Endothelial cell (in vitro differentiated cells): ENCODE measurements at regions not wholly inside any gene's neighbourhood (a gene's known extent, or its start where the extent isn't known, plus 50 kb on each side); places are given as distances from the start of the nearest gene placed in this dataset.
"Not testable (repeated sequence)": the region's sequence is repeated elsewhere in the genome, so short reads cannot be mapped to it uniquely, and the experiment has no call there.

ENCODE experiments used
- DNase-seq: peaks from one replicate; pipeline ENCODE4 v3.0.0; 2021; ENCODE audit warnings: low spot score
- H3K27ac Mint-ChIP-seq: one replicate; pipeline ENCODE4 v1.8.0; 2021; ENCODE audit warnings: mixed read lengths, inconsistent platforms; ENCODE audit not compliant: unreplicated experiment
- H3K27me3 Mint-ChIP-seq: one replicate; pipeline ENCODE4 v1.8.0; 2021; ENCODE audit warnings: mild to moderate bottlenecking, moderate library complexity, mixed read lengths, inconsistent platforms; ENCODE audit not compliant: unreplicated experiment
- H3K36me3 Mint-ChIP-seq: one replicate; pipeline ENCODE4 v1.8.0; 2021; ENCODE audit warnings: mild to moderate bottlenecking, low read depth, mixed read lengths, inconsistent platforms; ENCODE audit not compliant: unreplicated experiment
- H3K4me1 Mint-ChIP-seq: one replicate; pipeline ENCODE4 v1.8.0; 2021; ENCODE audit warnings: mild to moderate bottlenecking, mixed read lengths, inconsistent platforms; ENCODE audit not compliant: unreplicated experiment
- H3K4me3 Mint-ChIP-seq: one replicate; pipeline ENCODE4 v1.8.0; 2021; ENCODE audit warnings: mild to moderate bottlenecking, mixed read lengths, inconsistent platforms; ENCODE audit not compliant: unreplicated experiment
- H3K9me3 Mint-ChIP-seq: one replicate; pipeline ENCODE4 v1.8.0; 2021; ENCODE audit warnings: mixed read lengths, inconsistent platforms; ENCODE audit not compliant: unreplicated experiment
- CTCF ChIP-seq: fragments of 200-600 bp; sonication (generic); IDR thresholded peaks from one replicate; pipeline ENCODE4 v1.5.0; 2021; ENCODE audit warnings: antibody characterized with exemption; ENCODE audit not compliant: unreplicated experiment

- DNase-seq = no peak
- H3K27me3 Mint-ChIP-seq = no peaks in the 10 kb centered on the region
- H3K4me1 Mint-ChIP-seq = peaks cover 8% of the 10 kb centered on the region
- H3K36me3 Mint-ChIP-seq = no peaks in the 10 kb centered on the region
- H3K27ac Mint-ChIP-seq = no peak overlapping the region
- H3K4me3 Mint-ChIP-seq = no peak overlapping the region
- no peaks in the 10 kb centered on the region for H3K9me3 Mint-ChIP-seq
- no peak for TF ChIP-seq CTCF
Measured at GRCh38 chr5:92637247-92637646, 943.8 kb downstream of the NR2F1-AS1 start.

GRCh38 chr5:92635001-92635461 is 946.0 kb downstream of the NR2F1-AS1 start:
- no peak for DNase-seq
- Mint-ChIP-seq H3K4me1 (no peaks in the 10 kb centered on the region), H3K4me3 (no peak overlapping the region), H3K9me3 (no peaks in the 10 kb centered on the region), H3K27me3 (no peaks in the 10 kb centered on the region), H3K36me3 (no peaks in the 10 kb centered on the region), H3K27ac (no peak overlapping the region)
- TF ChIP-seq CTCF = no peak

- no peaks in the 10 kb centered on the region for H3K4me1 Mint-ChIP-seq
- H3K27me3 Mint-ChIP-seq = no peaks in the 10 kb centered on the region
- TF ChIP-seq CTCF = no peak
- H3K36me3 Mint-ChIP-seq = no peaks in the 10 kb centered on the region
- no peaks in the 10 kb centered on the region for H3K9me3 Mint-ChIP-seq
- DNase-seq = no peak
- H3K4me3 Mint-ChIP-seq = no peak overlapping the region
- H3K27ac Mint-ChIP-seq = no peak overlapping the region
Measured at GRCh38 chr5:92633875-92634487, 947.0 kb downstream of the NR2F1-AS1 start.

- no peak for TF ChIP-seq CTCF
- Mint-ChIP-seq H3K36me3 (no peaks in the 10 kb centered on the region), H3K27ac (no peak overlapping the region), H3K9me3 (no peaks in the 10 kb centered on the region), H3K27me3 (no peaks in the 10 kb centered on the region), H3K4me3 (no peak overlapping the region), H3K4me1 (no peaks in the 10 kb centered on the region)
- no peak for DNase-seq
Measured at GRCh38 chr5:92633176-92633575, 947.8 kb downstream of the NR2F1-AS1 start.

GRCh38 chr5:92631237-92631701 is 949.8 kb downstream of the NR2F1-AS1 start:
- H3K4me3 Mint-ChIP-seq, H3K36me3 Mint-ChIP-seq, H3K4me1 Mint-ChIP-seq: not testable (repeated sequence)

More at GRCh38 chr5:92631237-92631701, 949.8 kb downstream of the NR2F1-AS1 start:
- DNase-seq, H3K9me3 Mint-ChIP-seq, H3K27me3 Mint-ChIP-seq, H3K27ac Mint-ChIP-seq: not testable (repeated sequence)
